RWPE2 (cell line): ENCODE measurements at regions not wholly inside any gene's neighbourhood (a gene's known extent, or its start where the extent isn't known, plus 50 kb on each side); places are given as distances from the start of the nearest gene placed in this dataset.

Source experiments
- ATAC-seq: fragments of 200-7000 bp; cut with Tn5 transposase; 3 replicates; pipeline ENCODE4 v1.9.1; 2021; ENCODE audit warnings: low read depth
- DNase-seq: peaks from one replicate; pipeline ENCODE4 v3.0.0-alpha.2; 2020; ENCODE audit warnings: low spot score
- H3K27ac ChIP-seq: fragments of 450-650 bp; 2 replicates; pipeline ENCODE4 v1.5.1; 2017; ENCODE audit warnings: mild to moderate bottlenecking; ENCODE audit not compliant: poor library complexity, severe bottlenecking
- H3K27me3 ChIP-seq: fragments of 250-450 bp; sonication (Bioruptor Pico); 2 replicates; pipeline ENCODE4 v1.5.1; 2021; ENCODE audit warnings: mild to moderate bottlenecking, moderate library complexity; ENCODE audit not compliant: insufficient read depth, poor library complexity, severe bottlenecking
- H3K36me3 ChIP-seq: fragments of 250-450 bp; sonication (Bioruptor Pico); 2 replicates; pipeline ENCODE4 v1.5.1; 2020; ENCODE audit warnings: low read depth, mild to moderate bottlenecking, moderate library complexity
- H3K4me1 ChIP-seq: fragments of 250-450 bp; sonication (Bioruptor Pico); 2 replicates; pipeline ENCODE4 v1.5.1; 2021; ENCODE audit warnings: mild to moderate bottlenecking, moderate library complexity; ENCODE audit not compliant: insufficient read depth, poor library complexity, severe bottlenecking
- H3K4me3 ChIP-seq: fragments of 250-450 bp; sonication (Bioruptor Pico); 2 replicates; pipeline ENCODE4 v1.5.1; 2021; ENCODE audit warnings: mild to moderate bottlenecking, moderate library complexity; ENCODE audit not compliant: severe bottlenecking
- H3K9me3 ChIP-seq: fragments of 250-450 bp; sonication (Bioruptor Pico); 2 replicates; pipeline ENCODE4 v1.5.1; 2021; ENCODE audit warnings: mild to moderate bottlenecking, moderate library complexity; ENCODE audit not compliant: severe bottlenecking
- CTCF ChIP-seq: fragments of 450-650 bp; IDR thresholded peaks from one replicate; pipeline ENCODE4 v1.5.1; 2017; ENCODE audit warnings: mild to moderate bottlenecking, moderate library complexity; ENCODE audit not compliant: poor library complexity, severe bottlenecking

GRCh38 chr7:26044320-26044719 is 107.7 kb upstream of the NFE2L3 start:
- H3K27ac ChIP-seq, result no peak overlapping the region
- H3K36me3 ChIP-seq, result no peaks in the 10 kb centered on the region
- no peaks in the 10 kb centered on the region for H3K27me3 ChIP-seq
- TF ChIP-seq CTCF, result no peak
- H3K4me1 ChIP-seq, result no peaks in the 10 kb centered on the region
- no peak overlapping the region for H3K4me3 ChIP-seq
- H3K9me3 ChIP-seq, result no peaks in the 10 kb centered on the region
- ATAC-seq (no peak), DNase-seq (no peak)

- Histone ChIP-seq H3K4me1 (no peaks in the 10 kb centered on the region), H3K9me3 (no peaks in the 10 kb centered on the region), H3K27ac (no peak overlapping the region), H3K27me3 (no peaks in the 10 kb centered on the region), H3K36me3 (no peaks in the 10 kb centered on the region), H3K4me3 (no peak overlapping the region)
- no peak for DNase-seq
- ATAC-seq, result no peak
- TF ChIP-seq CTCF, result no peak
These were observed 105.8 kb upstream of the NFE2L3 start for GRCh38 chr7:26046150-26046549.

- no peak for TF ChIP-seq CTCF
- H3K27ac ChIP-seq, result no peak overlapping the region
- no peaks in the 10 kb centered on the region for H3K36me3 ChIP-seq
- no peaks in the 10 kb centered on the region for H3K27me3 ChIP-seq
- no peak overlapping the region for H3K4me3 ChIP-seq
- DNase-seq, result no peak
- ATAC-seq, result no peak
- no peaks in the 10 kb centered on the region for H3K9me3 ChIP-seq
- no peaks in the 10 kb centered on the region for H3K4me1 ChIP-seq
These were observed 105.1 kb upstream of the NFE2L3 start for GRCh38 chr7:26046878-26047277.

- H3K27me3 ChIP-seq, result no peaks in the 10 kb centered on the region
- no peak overlapping the region for H3K4me3 ChIP-seq
- H3K4me1 ChIP-seq, result no peaks in the 10 kb centered on the region
- TF ChIP-seq CTCF, result no peak
- H3K9me3 ChIP-seq, result no peaks in the 10 kb centered on the region
- no peaks in the 10 kb centered on the region for H3K36me3 ChIP-seq
- no peak overlapping the region for H3K27ac ChIP-seq
- DNase-seq (no peak), ATAC-seq (no peak)
These were observed 103.3 kb upstream of the NFE2L3 start for GRCh38 chr7:26048663-26049062.

GRCh38 chr7:26049081-26049480 is 102.9 kb upstream of the NFE2L3 start:
- Histone ChIP-seq H3K36me3 (no peaks in the 10 kb centered on the region), H3K9me3 (no peaks in the 10 kb centered on the region), H3K27me3 (no peaks in the 10 kb centered on the region), H3K4me3 (no peak overlapping the region), H3K27ac (no peak overlapping the region), H3K4me1 (no peaks in the 10 kb centered on the region)
- ATAC-seq (no peak), DNase-seq (no peak)
- no peak for TF ChIP-seq CTCF
